Fibroblast of villous mesenchyme (primary cell): ENCODE measurements at regions not wholly inside any gene's neighbourhood (a gene's known extent, or its start where the extent isn't known, plus 50 kb on each side); places are given as distances from the start of the nearest gene placed in this dataset. TPM values are rescaled to one million over a fixed set of nuclear protein-coding genes. Genes with fewer than 3 reads are reported as not detected.
"Not testable (repeated sequence)": the region's sequence is repeated elsewhere in the genome, so short reads cannot be mapped to it uniquely, and the experiment has no call there.

Source experiments
- DNase-seq: peaks from one replicate; pipeline ENCODE4 v3.0.0-alpha.2; 2010; ENCODE audit warnings: low read depth
- H3K4me3 ChIP-seq: 2 replicates; pipeline ENCODE4 v1.5.1; 2011; ENCODE audit warnings: low read depth, mild to moderate bottlenecking, low read length
- small RNA-seq: library from RNA; depleted of rRNA; stranded (forward); fragments of <200 nt; gene quantifications from one replicate; pipeline ENCODE3, GENCODE V24; 2012

DNA sequence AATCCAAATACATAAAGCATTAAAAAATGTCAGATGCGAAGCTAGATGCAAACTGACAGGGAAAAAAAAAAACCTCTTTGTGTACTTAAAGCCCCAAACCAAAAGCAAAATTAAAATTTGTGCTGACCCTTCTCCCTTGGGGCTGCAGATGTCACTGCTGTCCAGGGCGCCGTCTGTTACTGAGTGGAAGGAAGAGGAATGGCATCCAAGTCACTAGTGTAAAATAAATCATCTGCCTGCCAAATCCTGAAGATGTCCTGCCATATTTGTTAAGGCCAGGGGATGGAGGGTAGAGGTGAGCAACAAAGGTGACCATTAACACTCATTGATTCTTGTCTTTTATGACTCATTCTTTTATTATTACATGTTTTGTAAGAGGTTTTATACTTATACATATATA is 126.6 kb upstream of the ERV3-1 start:
- not testable (repeated sequence) for DNase-seq, H3K4me3 ChIP-seq

GRCh38 chr7:65132256-65132655 is 125.8 kb upstream of the ERV3-1 start:
- not testable (repeated sequence) for DNase-seq, H3K4me3 ChIP-seq

DNA sequence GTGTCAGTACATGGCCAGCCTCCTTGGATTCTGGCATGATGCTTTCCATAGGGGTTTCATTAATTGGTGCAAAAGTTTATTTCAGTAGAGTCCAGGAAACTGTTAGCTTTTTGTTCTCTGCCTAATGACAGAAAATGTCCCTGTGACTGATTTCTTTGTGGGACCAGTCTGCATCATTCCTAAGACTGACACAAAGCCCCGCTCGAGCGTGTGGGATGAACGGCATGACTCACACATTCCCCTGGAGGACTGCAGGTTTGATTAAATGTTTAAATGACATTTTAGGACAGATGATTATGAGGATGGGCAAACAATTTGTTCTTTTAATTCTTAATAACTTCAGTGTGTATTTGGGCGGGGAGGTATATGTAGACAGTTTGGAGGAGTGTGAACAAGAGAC is 120.9 kb upstream of the ERV3-1 start:
- H3K4me3 ChIP-seq, DNase-seq: not testable (repeated sequence)

GRCh38 chr7:65124600-65124999 is 118.1 kb upstream of the ERV3-1 start:
- H3K4me3 ChIP-seq, DNase-seq: not testable (repeated sequence)

GRCh38 chr7:65105650-65106203 is 99.2 kb upstream of the ERV3-1 start:
- DNase-seq, H3K4me3 ChIP-seq: not testable (repeated sequence)

DNA sequence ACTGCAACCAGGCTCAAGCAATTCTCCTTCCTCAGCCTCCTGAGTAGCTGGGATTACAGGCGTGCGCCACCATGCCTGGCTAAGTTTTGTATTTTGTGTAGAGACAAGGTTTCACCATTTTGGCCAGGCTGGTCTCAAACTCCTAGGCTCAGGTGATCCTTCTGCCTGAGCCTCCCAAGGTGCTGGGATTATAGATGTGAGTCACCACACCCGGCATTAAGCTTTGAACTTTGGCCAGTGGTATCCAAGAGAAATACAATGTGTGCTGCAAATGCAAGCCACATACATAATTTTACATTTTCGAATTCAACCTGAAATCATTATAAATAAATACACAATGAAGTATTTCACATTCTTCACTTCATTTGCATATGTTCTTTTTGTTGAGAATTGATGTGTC is 94.0 kb upstream of the ERV3-1 start:
- not testable (repeated sequence) for DNase-seq, H3K4me3 ChIP-seq

DNA sequence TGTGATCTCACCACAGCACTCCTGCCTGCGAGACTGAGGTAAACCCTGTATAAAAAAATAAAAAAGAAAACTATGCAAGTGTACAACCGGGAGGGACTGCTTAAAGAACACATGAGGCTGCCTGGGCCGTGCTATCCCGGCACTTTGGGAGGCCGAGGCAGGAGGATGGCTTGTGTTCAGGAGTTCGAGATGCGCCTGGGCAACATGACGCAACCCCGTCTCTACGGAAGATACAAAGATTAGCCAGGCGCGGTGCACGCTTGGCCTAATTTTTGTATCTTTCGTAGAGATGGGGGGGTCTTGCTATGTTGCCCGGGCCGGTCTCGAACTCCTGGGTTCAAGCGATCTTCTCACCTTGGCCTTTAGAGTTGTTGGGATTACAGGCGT is 75.2 kb upstream of the ERV3-1 start:
- peak overlapping the region; percentile 71 for H3K4me3 ChIP-seq
- DNase-seq = not testable (repeated sequence)

GRCh38 chr7:65080799-65081668 is 74.5 kb upstream of the ERV3-1 start:
- peak; percentile 95 for DNase-seq
- H3K4me3 ChIP-seq = peak overlapping the region; percentile 71

- H3K4me3 ChIP-seq = not testable (repeated sequence)
Measured at GRCh38 chr7:65074959-65075358, 68.5 kb upstream of the ERV3-1 start.

DNA sequence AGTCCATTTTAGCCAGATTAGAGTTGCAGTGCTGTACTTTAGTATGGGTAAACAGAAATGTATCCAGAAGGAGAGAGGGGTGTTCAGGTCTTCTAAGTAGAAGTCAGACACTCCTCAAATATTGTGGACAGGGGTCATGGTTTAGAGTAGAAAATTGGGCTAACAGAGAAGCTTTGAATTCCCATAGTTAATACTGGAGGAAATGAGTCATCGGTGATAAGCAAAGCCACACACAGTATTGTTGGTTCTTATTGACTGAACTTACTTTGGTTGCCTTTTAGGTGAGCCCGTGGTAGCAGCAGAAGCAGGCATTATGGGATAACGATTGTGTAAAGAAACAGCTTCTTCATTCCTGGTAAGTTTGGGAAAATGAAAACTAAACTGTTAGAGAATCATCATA is 66.7 kb upstream of the ERV3-1 start:
- peak; percentile 4 for DNase-seq
- H3K4me3 ChIP-seq = not testable (repeated sequence)

More at GRCh38 chr7:65074959-65075358, 68.5 kb upstream of the ERV3-1 start:
- DNase-seq = not testable (repeated sequence)

DNA sequence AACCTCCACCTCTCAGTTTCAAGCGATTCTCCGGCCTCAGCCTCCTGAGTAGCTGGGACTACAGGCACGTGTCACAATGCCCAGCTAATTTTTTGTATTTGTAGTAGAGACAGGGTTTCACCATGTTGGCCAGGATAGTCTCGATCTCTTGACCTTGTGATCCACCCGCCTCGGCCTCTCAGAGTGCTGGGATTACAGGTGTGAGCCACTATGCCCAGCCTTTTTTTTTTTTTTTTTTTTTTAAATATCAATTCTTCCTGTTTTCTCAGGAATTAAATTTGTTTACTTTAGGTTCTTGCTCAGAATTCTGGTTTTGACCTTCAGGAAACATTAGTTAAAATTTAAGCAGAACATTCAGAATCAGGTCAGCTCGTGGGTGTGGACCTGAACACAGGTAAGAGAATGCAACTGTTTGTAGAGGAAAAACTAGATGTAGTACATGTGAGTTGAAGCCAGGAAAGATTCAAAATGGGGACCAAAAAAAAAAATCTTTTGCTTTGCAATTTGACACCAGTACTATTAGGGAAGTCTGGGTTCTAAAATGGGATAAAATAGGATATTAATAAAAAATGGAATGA is 65.5 kb upstream of the ERV3-1 start:
- not testable (repeated sequence) for H3K4me3 ChIP-seq

DNA sequence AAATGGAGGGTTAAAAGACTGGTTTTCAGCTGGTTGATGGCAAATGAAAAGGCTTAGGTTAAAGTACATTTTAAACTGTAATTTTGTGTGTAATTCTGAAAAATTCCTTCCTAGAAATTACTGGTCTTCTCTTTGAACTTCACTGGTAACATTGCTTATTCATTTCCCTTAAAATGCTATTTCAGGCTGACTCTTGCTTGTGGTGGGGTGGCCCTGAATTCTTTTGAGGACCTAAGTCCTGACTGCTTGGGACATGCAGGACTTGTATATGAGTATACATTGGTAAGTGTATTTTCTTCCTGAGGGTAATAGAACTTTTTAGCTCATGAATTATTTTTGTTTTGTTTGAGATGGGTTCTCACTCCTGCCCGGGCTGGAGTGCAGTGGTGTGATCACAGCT is 63.0 kb upstream of the ERV3-1 start:
- H3K4me3 ChIP-seq, DNase-seq: not testable (repeated sequence)

More for the DNA sequence above, 65.5 kb upstream of the ERV3-1 start:
- DNase-seq = not testable (repeated sequence)

GRCh38 chr7:65062566-65062965 is 56.1 kb upstream of the ERV3-1 start:
- not testable (repeated sequence) for H3K4me3 ChIP-seq, DNase-seq

- H3K4me3 ChIP-seq, DNase-seq: not testable (repeated sequence)
Measured at GRCh38 chr7:65059247-65059646, 52.8 kb upstream of the ERV3-1 start.

Small RNA genes in the stretch of these regions (small RNA-seq; reads per million reads assigned to genes)
- not detected for gene AC104073.1
- gene SNORA15B-1 = not detected
- not detected for gene SNORA22C
